HepG2 (cell line): ENCODE measurements at regions not wholly inside any gene's neighbourhood (a gene's known extent, or its start where the extent isn't known, plus 50 kb on each side); places are given as distances from the start of the nearest gene placed in this dataset.

Experiments
- ATAC-seq: fragments of 200-7000 bp; cut with Tn5 transposase; 3 replicates; pipeline ENCODE4 v1.9.1; 2020; ENCODE audit warnings: mild to moderate bottlenecking, moderate library complexity
- BruUV-seq: library from RNA; stranded (reverse); fragments of 400-500 nt; replicated peaks from 2 replicates; lab custom pipeline; 2021; lab: Mats Ljungman, UMichigan
- CTCF ChIA-PET: fragments of 300-600 bp; formaldehyde crosslinking; extraction: SDS; loops from one replicate; lab custom pipeline; 2021; ENCODE audit warnings: low total read pairs, inconsistent platforms, low intra/inter-chr PET ratio; lab: Yijun Ruan, JAX
- POLR2A ChIA-PET: fragments of 350-600 bp; sonication (Branson Sonifier 250); formaldehyde crosslinking; loops from one replicate; lab custom pipeline; 2020; ENCODE audit warnings: antibody characterized with exemption, inconsistent platforms; lab: Yijun Ruan, JAX
- DNase-seq: peaks from one replicate; pipeline ENCODE4 v3.0.0-alpha.2; 2015; ENCODE audit warnings: low spot score
- FAIRE-seq: peaks from 3 replicates; lab custom pipeline; 2011; peaks lifted over from hg19 to GRCh38; lab: Jason Lieb, UNC
- H2AFZ ChIP-seq: one replicate; pipeline ENCODE4 v1.6.1; 2011; ENCODE audit warnings: low read length, inconsistent platforms
- H3K27ac ChIP-seq: fragments of 300-600 bp; 3 replicates; pipeline ENCODE4 v1.8.0; 2011; ENCODE audit warnings: mixed run types, mild to moderate bottlenecking, mixed read lengths, low read length, inconsistent platforms; ENCODE audit not compliant: insufficient read depth; ENCODE audit errors: extremely low read length
- H3K27me3 ChIP-seq, 2 experiments: fragments of 200-600 bp in 1 of 2; 2 replicates in 1 of 2; 3 replicates in 1 of 2; pipeline versions ENCODE4 v1.6.0 to v1.8.0; 2011; ENCODE audit warnings: low read length in 2 of 2, mild to moderate bottlenecking in 2 of 2, moderate library complexity in 2 of 2, inconsistent platforms in 1 of 2; ENCODE audit not compliant: insufficient read depth in 2 of 2, control insufficient read depth in 1 of 2
- H3K36me3 ChIP-seq, 2 experiments: fragments of 200-600 bp in 1 of 2; replicated peaks in 1 of 2; 2 replicates in 1 of 2; 3 replicates in 1 of 2; pipeline versions ENCODE4 v1.5.1 to v1.8.0; 2011; ENCODE audit warnings: low read length in 2 of 2, inconsistent platforms in 1 of 2; ENCODE audit not compliant: insufficient read depth in 2 of 2, control insufficient read depth in 1 of 2
- H3K4me1 ChIP-seq: 2 replicates; pipeline ENCODE4 v1.5.1; 2012; ENCODE audit warnings: low read length, inconsistent platforms; ENCODE audit not compliant: insufficient read depth
- H3K4me2 ChIP-seq: 2 replicates; pipeline ENCODE4 v1.6.0; 2011; ENCODE audit warnings: low read depth, low read length, inconsistent platforms
- H3K4me3 ChIP-seq, 3 experiments: fragments of 200-600 bp in 1 of 3; sonication (generic), shearing (Covaris generic) in 1 of 3; replicated peaks in 1 of 3; 2 replicates each; pipeline ENCODE4 v1.5.1; 2011 to 2016; ENCODE audit warnings: low read length in 3 of 3, inconsistent platforms in 2 of 3, low read depth in 2 of 3, mild to moderate bottlenecking in 2 of 3, control low read depth in 1 of 3, mixed read lengths in 1 of 3; ENCODE audit not compliant: insufficient read depth in 1 of 3
- H3K79me2 ChIP-seq: one replicate; pipeline ENCODE4 v1.6.1; 2011; ENCODE audit warnings: low read length, inconsistent platforms; ENCODE audit not compliant: insufficient read depth
- H3K9ac ChIP-seq: 2 replicates; pipeline ENCODE4 v1.6.0; 2011; ENCODE audit warnings: mild to moderate bottlenecking, low read depth, low read length, inconsistent platforms; ENCODE audit not compliant: insufficient read depth
- H3K9me3 ChIP-seq: 2 replicates; pipeline ENCODE4 v1.5.1; 2012; ENCODE audit warnings: mild to moderate bottlenecking, low read length
- H4K20me1 ChIP-seq: 2 replicates; pipeline ENCODE4 v1.6.0; 2011; ENCODE audit warnings: inconsistent platforms, mild to moderate bottlenecking, low read length, moderate library complexity; ENCODE audit not compliant: insufficient read depth
- ATM ChIP-seq: fragments of 450-650 bp; IDR thresholded peaks from 2 replicates; pipeline ENCODE4 v1.7.1; 2017; ENCODE audit warnings: mild to moderate bottlenecking, borderline replicate concordance
- HBP1 ChIP-seq: IDR thresholded peaks from 2 replicates; pipeline ENCODE4 v1.6.1; 2016; ENCODE audit warnings: low read depth, control low read depth
- MTA1 ChIP-seq: sonication (generic); formaldehyde crosslinking; IDR thresholded peaks from 2 replicates; pipeline ENCODE4 v1.4.0; 2020; ENCODE audit warnings: missing genetic modification reagents, mild to moderate bottlenecking, borderline replicate concordance
- RERE ChIP-seq: IDR thresholded peaks from 2 replicates; pipeline ENCODE4 v1.6.1; 2016; ENCODE audit warnings: low read depth, missing genetic modification reagents, missing compliant biosample characterization
- TERF1 ChIP-seq: sonication (generic); formaldehyde crosslinking; IDR thresholded peaks from 2 replicates; pipeline ENCODE4 v1.8.0; 2022; ENCODE audit warnings: mild to moderate bottlenecking, missing genetic modification reagents, moderate library complexity
- U2AF2 ChIP-seq: fragments of 200-400 bp; formaldehyde crosslinking; IDR thresholded peaks from 2 replicates; pipeline ENCODE4 v1.6.1; 2017; ENCODE audit warnings: low read depth, mild to moderate bottlenecking, low read length
- ZBTB7A ChIP-seq: sonication (generic); formaldehyde crosslinking; IDR thresholded peaks from 2 replicates; pipeline ENCODE4 v1.8.0; 2022; ENCODE audit warnings: mild to moderate bottlenecking, missing genetic modification reagents
- ZFP37 ChIP-seq: sonication (generic); formaldehyde crosslinking; IDR thresholded peaks from 2 replicates; pipeline ENCODE4 v1.4.0; 2020; ENCODE audit warnings: missing genetic modification reagents, borderline replicate concordance
- ZNF142 ChIP-seq: sonication (generic); formaldehyde crosslinking; IDR thresholded peaks from 2 replicates; pipeline ENCODE4 v1.4.0; 2020; ENCODE audit warnings: missing genetic modification reagents
- WGBS: methylation state at CpG from one replicate; pipeline ENCODE4 v1.1.6; 2017; ENCODE audit warnings: low lambda C conversion rate; 5-methylcytosine and 5-hydroxymethylcytosine counted together
- in situ Hi-C: cut with HindIII; loops from 2 replicates; pipeline ENCODE4 v1.10.0; 2017; ENCODE audit warnings: low pct_unique_long_range_greater_than_20kb; ENCODE audit not compliant: extremely low pct_ligation_motif_present
- intact Hi-C: fragments of 100-400 bp; cut with micrococcal nuclease; formaldehyde crosslinking; loops from one replicate; pipeline ENCODE4 v1.10.0; 2022; ENCODE audit not compliant: unreplicated experiment

GRCh38 chr18:37754141-37754540, 188.5 kb upstream of the CELF4 start (continued):
- TF ChIP-seq ZNF142 (CRISPR knock-in tag), result no peak
- TF ChIP-seq, all 625 proteins: peak for 0

GRCh38 chr18:37742436-37742835, 176.8 kb upstream of the CELF4 start:
- CTCF ChIA-PET, result no interaction called here
- no peaks in the 10 kb centered on the region for H3K27me3 ChIP-seq
- H3K9me3 ChIP-seq, result no peaks in the 10 kb centered on the region
- no peak overlapping the region for H3K9ac ChIP-seq
- no peak overlapping the region for H3K4me2 ChIP-seq
- ATAC-seq (no peak), FAIRE-seq (no peak), DNase-seq (no peak)
- in situ Hi-C loops (no loop called here), intact Hi-C loops (no loop called here)
- H2AFZ ChIP-seq, result no peak overlapping the region
- no peaks in the 10 kb centered on the region for H3K4me1 ChIP-seq
- POLR2A ChIA-PET, result no interaction called here
- no peaks in the 10 kb centered on the region for H3K36me3 ChIP-seq
- no peaks in the 10 kb centered on the region for H4K20me1 ChIP-seq
- BruUV-seq, result no TSS peak
- no peak overlapping the region for H3K27ac ChIP-seq
- H3K79me2 ChIP-seq, result no peaks in the 10 kb centered on the region
- 3% methylated on average over 2 of the region's 2 CpGs for WGBS
- H3K4me3 ChIP-seq, result no peak overlapping the region
- TF ChIP-seq U2AF2 (no peak), HBP1 (CRISPR knock-in tag) (no peak), TERF1 (CRISPR knock-in tag) (no peak), ATM (no peak), ZBTB7A (CRISPR knock-in tag) (no peak), RERE (CRISPR knock-in tag) (no peak), MTA1 (no peak), ZFP37 (CRISPR knock-in tag) (no peak)
